ENCODE measurements at regions not wholly inside any gene's neighbourhood (a gene's known extent, or its start where the extent isn't known, plus 50 kb on each side); places are given as distances from the start of the nearest gene placed in this dataset.
"Not testable (repeated sequence)": the region's sequence is repeated elsewhere in the genome, so short reads cannot be mapped to it uniquely, and the experiment has no call there.

GRCh38 chr21:13545525-13545924, 64.1 kb upstream of the POTED start:
- not testable (repeated sequence) for TF ChIP-seq POLR2AphosphoS5, CTCF, POLR2A (IDR thresholded peaks at IDR 0.05)

Data from upper lobe of left lung (tissue), 4 donors.